Spleen (tissue), 11 donors: ENCODE measurements at regions not wholly inside any gene's neighbourhood (a gene's known extent, or its start where the extent isn't known, plus 50 kb on each side); places are given as distances from the start of the nearest gene placed in this dataset.

ENCODE experiments used
- DNase-seq: peaks from one replicate; pipeline ENCODE4 v3.0.0-alpha.2; 2020
- H3K27ac ChIP-seq, 8 donors: fragments of 200-600 bp; sonication (generic) in 7 of 8; 1 replicate in 4 of 8; 2 replicates in 4 of 8; pipeline versions ENCODE4 v1.5.0 to v1.8.0; 2016 to 2021; ENCODE audit warnings: inconsistent platforms in 4 of 8, mild to moderate bottlenecking in 4 of 8, moderate library complexity in 1 of 8
- H3K27me3 ChIP-seq, 7 donors: fragments of 200-600 bp; sonication (generic) in 6 of 7; replicated peaks in 1 of 7; 1 replicate in 4 of 7; 2 replicates in 3 of 7; pipeline versions ENCODE4 v1.5.0 to v1.8.0; 2016 to 2021; ENCODE audit warnings: inconsistent platforms in 3 of 7, mild to moderate bottlenecking in 1 of 7
- H3K36me3 ChIP-seq, 6 donors: fragments of 200-600 bp; sonication (generic) in 5 of 6; 1 replicate in 4 of 6; 2 replicates in 2 of 6; pipeline versions ENCODE4 v1.5.0 to v1.8.0; 2016 to 2021; ENCODE audit warnings: inconsistent platforms in 2 of 6
- H3K4me1 ChIP-seq, 6 donors: fragments of 200-600 bp; sonication (generic) in 5 of 6; 1 replicate in 3 of 6; 2 replicates in 3 of 6; pipeline versions ENCODE4 v1.5.0 to v1.8.0; 2016 to 2021; ENCODE audit warnings: inconsistent platforms in 3 of 6
- H3K4me3 ChIP-seq, 8 donors: fragments of 200-600 bp; sonication (generic) in 7 of 8; 1 replicate in 4 of 8; 2 replicates in 4 of 8; pipeline versions ENCODE4 v1.5.0 to v1.8.0; 2016 to 2021; ENCODE audit warnings: inconsistent platforms in 4 of 8, mild to moderate bottlenecking in 4 of 8, moderate library complexity in 2 of 8
- H3K9me3 ChIP-seq, 8 donors: fragments of 200-600 bp; sonication (generic) in 7 of 8; 1 replicate in 4 of 8; 2 replicates in 4 of 8; pipeline versions ENCODE4 v1.5.0 to v1.8.0; 2016 to 2021; ENCODE audit warnings: inconsistent platforms in 4 of 8
- CTCF ChIP-seq, 11 experiments: fragments of 200-600 bp in 7 of 11; fragments of 450-650 bp in 4 of 11; sonication (generic) in 4 of 11; IDR thresholded peaks in 8 of 11; conservative IDR thresholded peaks in 3 of 11; 1 replicate in 7 of 11; 2 replicates in 4 of 11; pipeline versions ENCODE4 v1.4.0 to v1.8.0; 2016 to 2021; ENCODE audit warnings: antibody characterized with exemption in 11 of 11, inconsistent platforms in 4 of 11, mild to moderate bottlenecking in 1 of 11
- POLR2A ChIP-seq, 3 donors: fragments of 450-650 bp; IDR thresholded peaks; one replicate each; pipeline ENCODE4 v1.5.1; 2017; ENCODE audit warnings: antibody characterized with exemption in 3 of 3, mild to moderate bottlenecking in 1 of 3
- POLR2AphosphoS5 ChIP-seq, 3 donors: sonication (generic); formaldehyde crosslinking; IDR thresholded peaks; one replicate each; pipeline ENCODE4 v1.5.1; 2017; ENCODE audit warnings: antibody characterized with exemption in 3 of 3
- WGBS, 5 donors: extraction: QIAGEN DNeasy Blood & Tissue Kit in 3 of 5; methylation state at CpG; one replicate each; pipeline versions ENCODE4 v1.1.5 to v1.1.7; 2013 to 2018; 5-methylcytosine and 5-hydroxymethylcytosine counted together
- intact Hi-C: fragments of 100-400 bp; cut with DNase I; formaldehyde crosslinking; loops from one replicate; pipeline ENCODE4 v1.15.0; 2023; ENCODE audit warnings: low total_unique reads
- donor health status: healthy with polysubstance abuse.
- donor health status: DM: no; HTN: no; CAD: no; lungs with moderate emphysema.
- donor health status: DM: no; HTN: no; CAD: no.
- donor health status: Bipolar disorder and iron deficiency.
- donor health status: healthy.
- donor health status: DM: no; HTN: no; CAD: no.
- donor health status: DM: yes; HTN: yes; CAD: no.

- H3K27me3 ChIP-seq: no peaks in the 10 kb centered on the region
- 86 to 91% (median 88%) methylated on average over 13 of the region's 13 CpGs for WGBS, 5 donors
- H3K4me3 ChIP-seq: no peak overlapping the region
- no peaks in the 10 kb centered on the region for H3K36me3 ChIP-seq
- H3K4me1 ChIP-seq: no peaks in the 10 kb centered on the region
- no peak overlapping the region for H3K27ac ChIP-seq
- TF ChIP-seq POLR2A (IDR thresholded peaks at IDR 0.05) (no peak), POLR2AphosphoS5 (IDR thresholded peaks at IDR 0.05) (no peak), CTCF (IDR thresholded peaks at IDR 0.05 in 8 of 11, conservative IDR thresholded peaks at IDR 0.05 in 3 of 11) (no peak)
- no peak for DNase-seq
- H3K9me3 ChIP-seq: no peaks in the 10 kb centered on the region
- intact Hi-C loops: no loop called here
Measured at GRCh38 chr18:71832946-71833617, 711.1 kb downstream of the CBLN2 start.

- H3K27ac ChIP-seq: no peak overlapping the region
- H3K4me3 ChIP-seq: no peak overlapping the region
- TF ChIP-seq POLR2AphosphoS5 (IDR thresholded peaks at IDR 0.05): no peak
- no peak for TF ChIP-seq CTCF (IDR thresholded peaks at IDR 0.05 in 8 of 11, conservative IDR thresholded peaks at IDR 0.05 in 3 of 11)
- no peak for TF ChIP-seq POLR2A (IDR thresholded peaks at IDR 0.05)
- no peaks in the 10 kb centered on the region for H3K36me3 ChIP-seq
- intact Hi-C loops: no loop called here
- H3K27me3 ChIP-seq: no peaks in the 10 kb centered on the region
- H3K4me1 ChIP-seq: no peaks in the 10 kb centered on the region
- H3K9me3 ChIP-seq: peaks cover 0 to 6% (median 0%) of the 10 kb centered on the region in 8 donors
- no peak for DNase-seq
Measured at GRCh38 chr18:71831039-71831438, 713.1 kb downstream of the CBLN2 start.

- no peak overlapping the region for H3K4me3 ChIP-seq
- no peak overlapping the region for H3K27ac ChIP-seq
- TF ChIP-seq POLR2A (IDR thresholded peaks at IDR 0.05) (no peak), CTCF (IDR thresholded peaks at IDR 0.05 in 8 of 11, conservative IDR thresholded peaks at IDR 0.05 in 3 of 11) (no peak), POLR2AphosphoS5 (IDR thresholded peaks at IDR 0.05) (no peak)
- no peaks in the 10 kb centered on the region for H3K36me3 ChIP-seq
- 68 to 86% (median 78%) methylated on average over 3 of the region's 3 CpGs for WGBS, 5 donors
- no peak for DNase-seq
- H3K4me1 ChIP-seq: no peaks in the 10 kb centered on the region
- intact Hi-C loops: no loop called here
- H3K27me3 ChIP-seq: no peaks in the 10 kb centered on the region
- H3K9me3 ChIP-seq: peaks cover 0 to 10% (median 0%) of the 10 kb centered on the region in 8 donors
Measured at GRCh38 chr18:71827301-71827700, 716.8 kb downstream of the CBLN2 start.

GRCh38 chr18:71815305-71815704 is 728.8 kb downstream of the CBLN2 start:
- Histone ChIP-seq H3K36me3 (no peaks in the 10 kb centered on the region), H3K27ac (no peak overlapping the region), H3K4me3 (no peak overlapping the region), H3K9me3 (peaks cover 0 to 3% (median 0%) of the 10 kb centered on the region in 8 donors), H3K4me1 (no peaks in the 10 kb centered on the region), H3K27me3 (no peaks in the 10 kb centered on the region)
- no peak for TF ChIP-seq CTCF (IDR thresholded peaks at IDR 0.05 in 8 of 11, conservative IDR thresholded peaks at IDR 0.05 in 3 of 11)
- TF ChIP-seq POLR2AphosphoS5 (IDR thresholded peaks at IDR 0.05): no peak
- no peak for TF ChIP-seq POLR2A (IDR thresholded peaks at IDR 0.05)
- intact Hi-C loops: no loop called here
- DNase-seq: no peak
- WGBS, 5 donors: 59 to 76% (median 65%) methylated on average over 2 of the region's 2 CpGs
